NCI-H1048 (cell line): ENCODE measurements at regions not wholly inside any gene's neighbourhood (a gene's known extent, or its start where the extent isn't known, plus 50 kb on each side); places are given as distances from the start of the nearest gene placed in this dataset.
"Not testable (repeated sequence)": the region's sequence is repeated elsewhere in the genome, so short reads cannot be mapped to it uniquely, and the experiment has no call there.

Source experiments
- DNase-seq: peaks from one replicate; lab custom pipeline; 2025; lab: John Stamatoyannopoulos, UW

GRCh38 chr11:19625438-19625837 is 87.2 kb upstream of the NAV2 start:
- DNase-seq, result no peak

- no peak for DNase-seq
Measured at GRCh38 chr11:19617696-19618523, 94.7 kb upstream of the NAV2 start.

GRCh38 chr11:19615341-19616183 is 97.1 kb upstream of the NAV2 start:
- DNase-seq, result no peak

GRCh38 chr11:19614370-19614940 is 98.2 kb upstream of the NAV2 start:
- no peak for DNase-seq

- not testable (repeated sequence) for DNase-seq
Measured at GRCh38 chr11:19612025-19612424, 100.6 kb upstream of the NAV2 start.

- no peak for DNase-seq
Measured at GRCh38 chr11:19607656-19608360, 104.8 kb upstream of the NAV2 start.

- DNase-seq, result no peak
Measured at GRCh38 chr11:19606856-19607655, 105.6 kb upstream of the NAV2 start.

GRCh38 chr11:19605520-19606371 is 106.9 kb upstream of the NAV2 start:
- no peak for DNase-seq

- no peak for DNase-seq
Measured at GRCh38 chr11:19604679-19605375, 107.8 kb upstream of the NAV2 start.

GRCh38 chr11:19603771-19604170 is 108.9 kb upstream of the NAV2 start:
- DNase-seq, result no peak

- DNase-seq, result no peak
Measured at GRCh38 chr11:19602891-19603290, 109.7 kb upstream of the NAV2 start.

- no peak for DNase-seq
Measured at GRCh38 chr11:19602406-19602805, 110.2 kb upstream of the NAV2 start.

- DNase-seq, result no peak
Measured at GRCh38 chr11:19601235-19601634, 111.4 kb upstream of the NAV2 start.

GRCh38 chr11:19599681-19600080 is 113.0 kb upstream of the NAV2 start:
- no peak for DNase-seq

GRCh38 chr11:19598876-19599486 is 113.7 kb upstream of the NAV2 start:
- no peak for DNase-seq

- no peak for DNase-seq
Measured at GRCh38 chr11:19598456-19598855, 114.2 kb upstream of the NAV2 start.

GRCh38 chr11:19597876-19598275 is 114.8 kb upstream of the NAV2 start:
- DNase-seq, result no peak

- DNase-seq, result no peak
Measured at GRCh38 chr11:19597206-19597605, 115.4 kb upstream of the NAV2 start.
